IMR-90 (cell line): ENCODE measurements at regions not wholly inside any gene's neighbourhood (a gene's known extent, or its start where the extent isn't known, plus 50 kb on each side); places are given as distances from the start of the nearest gene placed in this dataset.

Experiments used
- BHLHE40 ChIP-seq: fragments of 150-350 bp; IDR thresholded peaks from 2 replicates; pipeline ENCODE4 v1.6.1; 2016; ENCODE audit warnings: mild to moderate bottlenecking, low read depth, low read length
- CTCF ChIP-seq: conservative IDR thresholded peaks from 2 replicates; pipeline ENCODE4 v1.5.1; 2012; ENCODE audit warnings: mild to moderate bottlenecking, low read depth, low read length, improper control_type of control experiment
- MAZ ChIP-seq: IDR thresholded peaks from 2 replicates; pipeline ENCODE4 v1.6.1; 2012; ENCODE audit warnings: low read depth, mild to moderate bottlenecking, low read length, improper control_type of control experiment, moderate library complexity, borderline replicate concordance
- MXI1 ChIP-seq: IDR thresholded peaks from 2 replicates; pipeline ENCODE4 v1.6.1; 2012; ENCODE audit warnings: low read depth, mild to moderate bottlenecking, low read length, moderate library complexity, borderline replicate concordance
- RAD21 ChIP-seq: IDR thresholded peaks from 2 replicates; pipeline ENCODE4 v1.6.1; 2012; ENCODE audit warnings: low read length, improper control_type of control experiment
- RCOR1 ChIP-seq: IDR thresholded peaks from 2 replicates; pipeline ENCODE4 v1.6.1; 2012; ENCODE audit warnings: mild to moderate bottlenecking, low read length, improper control_type of control experiment; ENCODE audit not compliant: insufficient replicate concordance
- RFX5 ChIP-seq: IDR thresholded peaks from 2 replicates; pipeline ENCODE4 v1.8.0; 2012; ENCODE audit warnings: low read depth, mild to moderate bottlenecking, low read length, moderate library complexity

DNA sequence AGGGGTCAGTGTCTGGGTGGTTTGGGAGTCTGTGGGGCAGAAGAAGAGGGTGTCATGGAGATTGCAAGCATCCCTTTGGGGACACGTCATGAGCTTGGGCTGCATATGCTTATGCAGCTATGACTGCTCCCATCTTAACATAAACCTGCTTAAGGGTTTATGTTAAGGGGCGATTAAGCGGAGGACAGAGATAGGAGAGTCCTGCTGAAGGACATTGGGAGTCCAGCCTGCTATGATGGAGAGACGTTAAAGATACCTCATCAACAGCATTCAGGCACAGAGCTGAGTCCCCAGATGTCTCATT lies 76.8 kb upstream of the AKR1E2 start:
- TF ChIP-seq CTCF (no peak), BHLHE40 (no peak), RAD21 (no peak), MAZ (no peak), RCOR1 (no peak), RFX5 (no peak), MXI1 (no peak)
